ENCODE measurements at regions not wholly inside any gene's neighbourhood (a gene's known extent, or its start where the extent isn't known, plus 50 kb on each side); places are given as distances from the start of the nearest gene placed in this dataset.

- CTCF ChIA-PET, result no interaction called here
Observed at GRCh38 chr14:44873536-44873935, 88.2 kb downstream of the KLHL28 start.

DNA sequence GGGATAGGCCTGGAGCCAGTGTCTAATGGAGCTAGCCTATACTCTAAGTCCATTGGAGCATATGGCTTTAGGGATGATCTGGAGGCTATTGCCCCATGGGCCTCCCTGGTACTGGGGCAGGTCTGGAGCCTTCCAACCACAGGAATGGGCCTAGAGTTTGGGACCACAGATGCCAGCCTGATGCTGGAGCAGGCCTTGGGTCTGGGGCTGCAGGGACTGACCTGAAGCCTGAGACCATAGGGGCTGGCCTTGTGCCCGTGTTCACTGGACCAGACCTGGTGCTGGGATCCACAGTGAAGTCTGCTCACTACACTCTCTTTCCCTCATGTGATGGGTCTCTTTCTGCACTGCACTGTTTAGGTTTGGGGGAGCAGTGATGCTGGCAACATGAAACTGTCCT, 95.0 kb downstream of the KLHL28 start:
- no peak for DNase-seq (ENCODE audit: extremely low spot score)
- CTCF ChIA-PET, result no interaction called here
- TF ChIP-seq LEF1 (IDR thresholded peaks at IDR 0.05; ENCODE audit: borderline replicate concordance) (no peak), ELF4 (IDR thresholded peaks at IDR 0.05) (no peak), SP1 (IDR thresholded peaks at IDR 0.05) (no peak), ARNT (IDR thresholded peaks at IDR 0.05) (no peak), ZNF384 (IDR thresholded peaks at IDR 0.05) (no peak), TARDBP (IDR thresholded peaks at IDR 0.05) (no peak), BHLHE40 (IDR thresholded peaks at IDR 0.05; ENCODE audit: borderline replicate concordance) (no peak), SUZ12 (IDR thresholded peaks at IDR 0.05) (no peak), CTBP1 (IDR thresholded peaks at IDR 0.05; ENCODE audit: borderline replicate concordance) (no peak), FOXK2 (IDR thresholded peaks at IDR 0.05) (no peak), NFRKB (IDR thresholded peaks at IDR 0.05) (no peak), FOXA1 (IDR thresholded peaks at IDR 0.05) (no peak), L3MBTL2 (conservative IDR thresholded peaks at IDR 0.05) (no peak)
- TF ChIP-seq, protein P1, sequence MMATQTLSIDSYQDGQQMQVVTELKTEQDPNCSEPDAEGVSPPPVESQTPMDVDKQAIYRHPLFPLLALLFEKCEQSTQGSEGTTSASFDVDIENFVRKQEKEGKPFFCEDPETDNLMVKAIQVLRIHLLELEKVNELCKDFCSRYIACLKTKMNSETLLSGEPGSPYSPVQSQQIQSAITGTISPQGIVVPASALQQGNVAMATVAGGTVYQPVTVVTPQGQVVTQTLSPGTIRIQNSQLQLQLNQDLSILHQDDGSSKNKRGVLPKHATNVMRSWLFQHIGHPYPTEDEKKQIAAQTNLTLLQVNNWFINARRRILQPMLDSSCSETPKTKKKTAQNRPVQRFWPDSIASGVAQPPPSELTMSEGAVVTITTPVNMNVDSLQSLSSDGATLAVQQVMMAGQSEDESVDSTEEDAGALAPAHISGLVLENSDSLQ (IDR thresholded peaks at IDR 0.05), result no peak
- POLR2A ChIA-PET, result no interaction called here

More at GRCh38 chr14:44873536-44873935, 88.2 kb downstream of the KLHL28 start:
- TF ChIP-seq SP1 (IDR thresholded peaks at IDR 0.05) (no peak), ARNT (IDR thresholded peaks at IDR 0.05) (no peak)
- POLR2A ChIA-PET, result no interaction called here
- no peak for DNase-seq (ENCODE audit: extremely low spot score)

DNA sequence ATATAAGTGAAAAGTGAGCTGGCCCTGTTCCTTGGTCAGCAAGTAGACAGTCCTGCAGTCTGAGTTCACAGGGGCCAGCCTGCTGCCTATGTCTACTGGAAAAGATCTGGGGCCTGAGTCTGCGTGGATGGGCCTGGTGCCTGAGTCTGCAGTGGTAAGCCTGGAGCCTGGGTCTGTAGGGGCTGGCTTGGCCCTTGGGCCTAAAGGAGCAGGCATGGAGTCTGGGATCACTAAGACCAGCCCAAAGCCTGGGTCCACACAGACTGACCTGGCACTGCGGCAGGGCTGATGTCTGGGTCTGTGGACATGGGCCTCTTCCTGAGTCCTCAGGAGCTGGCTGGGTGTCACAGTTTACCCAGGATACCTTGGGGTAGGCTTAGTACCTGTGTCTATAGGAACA, 95.4 kb downstream of the KLHL28 start:
- ChIA-PET CTCF (no interaction called here), POLR2A (no interaction called here)

DNA sequence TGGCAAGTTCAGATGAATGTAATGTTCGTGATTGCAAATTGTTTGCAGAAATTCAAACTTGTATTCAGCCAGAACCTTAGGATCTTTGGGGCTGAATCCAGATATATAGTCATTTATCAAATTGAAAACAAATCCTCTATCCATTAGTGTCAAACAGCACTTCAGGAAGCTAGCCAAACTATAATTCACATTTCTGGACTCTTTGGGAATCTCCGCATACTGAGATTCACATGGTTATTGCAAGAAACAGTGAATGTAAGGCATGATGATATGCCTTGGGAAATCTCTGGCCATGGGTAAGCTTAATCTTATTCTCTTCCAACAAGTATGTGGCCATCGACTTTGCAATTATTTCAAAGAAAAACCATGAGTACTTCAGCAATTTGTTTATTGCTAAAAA, 98.5 kb downstream of the KLHL28 start:
- no peak for DNase-seq (ENCODE audit: extremely low spot score)
- CTCF ChIA-PET, result interaction anchor here (1.0 kb wide), 1 partner anchor 16 kb away, joined by 4 read pairs; no protein-coding TSS in a partner anchor

More for the DNA sequence above, 95.4 kb downstream of the KLHL28 start:
- TF ChIP-seq ARNT (IDR thresholded peaks at IDR 0.05), result no peak
- TF ChIP-seq ZNF384 (IDR thresholded peaks at IDR 0.05), result no peak
- TF ChIP-seq NFRKB (IDR thresholded peaks at IDR 0.05), result no peak
- no peak for TF ChIP-seq CTBP1 (IDR thresholded peaks at IDR 0.05; ENCODE audit: borderline replicate concordance)
- TF ChIP-seq L3MBTL2 (conservative IDR thresholded peaks at IDR 0.05), result no peak
- TF ChIP-seq, protein P1 (IDR thresholded peaks at IDR 0.05), result no peak
- TF ChIP-seq BHLHE40 (IDR thresholded peaks at IDR 0.05; ENCODE audit: borderline replicate concordance), result no peak
- TF ChIP-seq FOXK2 (IDR thresholded peaks at IDR 0.05), result no peak
- TF ChIP-seq TARDBP (IDR thresholded peaks at IDR 0.05), result no peak
- no peak for TF ChIP-seq FOXM1 (IDR thresholded peaks at IDR 0.05; ENCODE audit: borderline replicate concordance)
- no peak for TF ChIP-seq FOXA1 (IDR thresholded peaks at IDR 0.05)
- no peak for TF ChIP-seq SP1 (IDR thresholded peaks at IDR 0.05)
- no peak for TF ChIP-seq LEF1 (IDR thresholded peaks at IDR 0.05; ENCODE audit: borderline replicate concordance)
- TF ChIP-seq ELF4 (IDR thresholded peaks at IDR 0.05), result no peak
- TF ChIP-seq HDGF (IDR thresholded peaks at IDR 0.05; ENCODE audit: borderline replicate concordance), result no peak
- TF ChIP-seq SUZ12 (IDR thresholded peaks at IDR 0.05), result no peak
- no peak for DNase-seq (ENCODE audit: extremely low spot score)

GRCh38 chr14:44854114-44854513, 107.6 kb downstream of the KLHL28 start:
- no peak for DNase-seq (ENCODE audit: extremely low spot score)
- ChIA-PET POLR2A (no interaction called here), CTCF (no interaction called here)
- TF ChIP-seq FOXA1 (IDR thresholded peaks at IDR 0.05), result no peak
- TF ChIP-seq HDGF (IDR thresholded peaks at IDR 0.05; ENCODE audit: borderline replicate concordance), result no peak
- TF ChIP-seq, protein P1 (IDR thresholded peaks at IDR 0.05), result no peak
- TF ChIP-seq SUZ12 (IDR thresholded peaks at IDR 0.05), result no peak
- TF ChIP-seq FOXM1 (IDR thresholded peaks at IDR 0.05; ENCODE audit: borderline replicate concordance), result no peak
- TF ChIP-seq SP1 (IDR thresholded peaks at IDR 0.05), result no peak
- no peak for TF ChIP-seq FOXK2 (IDR thresholded peaks at IDR 0.05)
- no peak for TF ChIP-seq TARDBP (IDR thresholded peaks at IDR 0.05)
- no peak for TF ChIP-seq LEF1 (IDR thresholded peaks at IDR 0.05; ENCODE audit: borderline replicate concordance)
- TF ChIP-seq NFRKB (IDR thresholded peaks at IDR 0.05), result no peak
- TF ChIP-seq L3MBTL2 (conservative IDR thresholded peaks at IDR 0.05), result no peak
- TF ChIP-seq ZNF384 (IDR thresholded peaks at IDR 0.05), result no peak
- no peak for TF ChIP-seq BHLHE40 (IDR thresholded peaks at IDR 0.05; ENCODE audit: borderline replicate concordance)
- TF ChIP-seq ARNT (IDR thresholded peaks at IDR 0.05), result no peak
- TF ChIP-seq CTBP1 (IDR thresholded peaks at IDR 0.05; ENCODE audit: borderline replicate concordance), result no peak
- TF ChIP-seq ELF4 (IDR thresholded peaks at IDR 0.05), result no peak

More for the DNA sequence above, 98.5 kb downstream of the KLHL28 start:
- POLR2A ChIA-PET, result no interaction called here
- TF ChIP-seq LEF1 (IDR thresholded peaks at IDR 0.05; ENCODE audit: borderline replicate concordance), result no peak
- TF ChIP-seq BHLHE40 (IDR thresholded peaks at IDR 0.05; ENCODE audit: borderline replicate concordance), result no peak
- no peak for TF ChIP-seq FOXM1 (IDR thresholded peaks at IDR 0.05; ENCODE audit: borderline replicate concordance)
- TF ChIP-seq, protein P1 (IDR thresholded peaks at IDR 0.05), result no peak
- no peak for TF ChIP-seq NFRKB (IDR thresholded peaks at IDR 0.05)
- TF ChIP-seq HDGF (IDR thresholded peaks at IDR 0.05; ENCODE audit: borderline replicate concordance), result no peak

All from HEK293T (cell line).